ENCODE measurements at regions not wholly inside any gene's neighbourhood (a gene's known extent, or its start where the extent isn't known, plus 50 kb on each side); places are given as distances from the start of the nearest gene placed in this dataset.

DNA sequence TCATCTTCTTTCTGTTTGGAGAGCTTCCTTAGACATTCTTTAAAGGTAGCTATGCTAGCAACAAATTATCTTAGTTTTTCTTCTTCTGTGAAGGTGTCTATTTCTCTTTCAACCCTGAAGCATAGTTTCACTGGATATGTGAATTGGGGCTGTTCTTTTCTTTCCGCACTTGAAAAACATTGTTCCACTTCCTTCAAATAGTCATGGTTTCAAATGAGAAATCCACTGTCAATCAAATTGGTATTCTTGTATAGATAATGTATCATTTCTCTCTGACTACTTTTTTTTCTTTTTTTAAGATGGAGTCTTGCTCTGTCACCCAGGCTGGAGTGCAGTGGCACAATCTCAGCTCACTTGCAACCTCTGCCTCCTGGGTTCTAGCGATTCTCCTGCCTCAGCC, 254.0 kb downstream of the ANAPC1 start:
- WGBS (ENCODE audit: insufficient coverage) = no CpG with 5 or more reads among the region's 2 CpGs
- H3K27me3 ChIP-seq (replicated peaks in 1 of 4; ENCODE audit: control extremely low read depth in 1 of 4, control insufficient read depth in 3 of 4, insufficient read depth in 4 of 4, low read length in 3 of 4) = peaks cover 0 to 2% (median 0%) of the 10 kb centered on the region in 4 experiments
- H3K27me3 Mint-ChIP-seq = peaks cover 4% of the 10 kb centered on the region
- no peak overlapping the region for H3K27ac Mint-ChIP-seq
- no peak for ATAC-seq (ENCODE audit: low read depth)
- H2AFZ ChIP-seq (ENCODE audit: insufficient read depth, low read depth, low read length, poor library complexity, severe bottlenecking) = no peak overlapping the region
- CTCF ChIA-PET = no interaction called here
- H3K9ac ChIP-seq (ENCODE audit: low read length) = no peak overlapping the region
- POLR2A ChIA-PET = no interaction called here
- no peak overlapping the region for H3K27ac ChIP-seq (ENCODE audit: low read length in 2 of 2)
- H3K4me3 ChIP-seq (ENCODE audit: control extremely low read depth in 1 of 5, extremely low read depth in 1 of 5, insufficient read depth in 1 of 5, low read depth in 2 of 5, low read length in 4 of 5) = no peak overlapping the region
- H3K79me2 ChIP-seq (ENCODE audit: control insufficient read depth, insufficient read depth, low read length) = no peaks in the 10 kb centered on the region
- no peaks in the 10 kb centered on the region for H3K4me1 Mint-ChIP-seq
- no peak overlapping the region for H3K4me3 Mint-ChIP-seq
- no peak for TF ChIP-seq EZH2 (IDR thresholded peaks at IDR 0.05; ENCODE audit: borderline replicate concordance, insufficient read depth, low read depth, low read length, poor library complexity, severe bottlenecking)
- TF ChIP-seq, protein P1, sequence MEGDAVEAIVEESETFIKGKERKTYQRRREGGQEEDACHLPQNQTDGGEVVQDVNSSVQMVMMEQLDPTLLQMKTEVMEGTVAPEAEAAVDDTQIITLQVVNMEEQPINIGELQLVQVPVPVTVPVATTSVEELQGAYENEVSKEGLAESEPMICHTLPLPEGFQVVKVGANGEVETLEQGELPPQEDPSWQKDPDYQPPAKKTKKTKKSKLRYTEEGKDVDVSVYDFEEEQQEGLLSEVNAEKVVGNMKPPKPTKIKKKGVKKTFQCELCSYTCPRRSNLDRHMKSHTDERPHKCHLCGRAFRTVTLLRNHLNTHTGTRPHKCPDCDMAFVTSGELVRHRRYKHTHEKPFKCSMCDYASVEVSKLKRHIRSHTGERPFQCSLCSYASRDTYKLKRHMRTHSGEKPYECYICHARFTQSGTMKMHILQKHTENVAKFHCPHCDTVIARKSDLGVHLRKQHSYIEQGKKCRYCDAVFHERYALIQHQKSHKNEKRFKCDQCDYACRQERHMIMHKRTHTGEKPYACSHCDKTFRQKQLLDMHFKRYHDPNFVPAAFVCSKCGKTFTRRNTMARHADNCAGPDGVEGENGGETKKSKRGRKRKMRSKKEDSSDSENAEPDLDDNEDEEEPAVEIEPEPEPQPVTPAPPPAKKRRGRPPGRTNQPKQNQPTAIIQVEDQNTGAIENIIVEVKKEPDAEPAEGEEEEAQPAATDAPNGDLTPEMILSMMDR (IDR thresholded peaks at IDR 0.05) = no peak
- no peaks in the 10 kb centered on the region for H3K36me3 ChIP-seq (replicated peaks in 1 of 2; ENCODE audit: control extremely low read depth in 1 of 2, control insufficient read depth in 1 of 2, extremely low read depth in 1 of 2, insufficient read depth in 2 of 2, low read length in 1 of 2)
- H3K9me3 Mint-ChIP-seq (ENCODE audit: insufficient read depth) = peaks cover 16% of the 10 kb centered on the region
- H3K4me1 ChIP-seq (ENCODE audit: control insufficient read depth in 2 of 2, insufficient read depth in 2 of 2, low read length in 2 of 2) = no peaks in the 10 kb centered on the region
- no peak for DNase-seq
- intact Hi-C loops (cut with micrococcal nuclease) = no loop called here
- no peaks in the 10 kb centered on the region for H4K20me1 ChIP-seq (ENCODE audit: control insufficient read depth, insufficient read depth, low read length, poor library complexity, severe bottlenecking)
- peaks cover 1 to 13% (median 11%) of the 10 kb centered on the region in 3 donors for H3K9me3 ChIP-seq (ENCODE audit: control extremely low read depth in 1 of 3, control insufficient read depth in 2 of 3, insufficient read depth in 1 of 3, low read length in 2 of 3)
- H3K4me2 ChIP-seq (replicated peaks; ENCODE audit: low read depth, low read length, poor library complexity, severe bottlenecking) = no peak overlapping the region

DNA sequence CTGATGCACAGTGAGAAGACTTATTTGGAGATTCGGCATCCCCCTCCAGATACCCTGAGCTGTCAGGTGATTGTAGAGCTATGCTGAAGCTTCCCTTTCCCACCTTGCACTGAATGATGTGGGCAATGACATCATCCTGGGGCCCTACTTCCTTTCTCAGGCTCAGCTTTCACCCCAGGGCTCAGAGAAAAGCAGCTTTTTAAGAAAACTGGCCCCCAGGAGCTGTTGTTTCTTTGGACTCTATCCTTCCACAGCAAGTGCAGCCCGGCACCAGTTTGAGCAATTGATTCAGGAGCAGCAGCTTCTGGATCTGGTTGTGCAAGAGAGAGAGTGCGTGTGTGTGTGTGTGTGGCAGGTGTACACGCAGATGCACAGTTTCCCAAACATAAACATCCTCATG, 251.3 kb downstream of the ANAPC1 start:
- 44% methylated on average over 2 of the region's 4 CpGs for WGBS (ENCODE audit: insufficient coverage)
- Mint-ChIP-seq H3K4me1 (no peaks in the 10 kb centered on the region), H3K27me3 (peaks cover 3% of the 10 kb centered on the region), H3K9me3 (ENCODE audit: insufficient read depth) (peaks cover 13% of the 10 kb centered on the region), H3K4me3 (no peak overlapping the region), H3K27ac (no peak overlapping the region)
- ChIA-PET CTCF (interaction anchor here (1.4 kb wide), 1 partner anchor 8 kb away, joined by 3 read pairs; no protein-coding TSS in a partner anchor), POLR2A (no interaction called here)
- no peak overlapping the region for H2AFZ ChIP-seq (ENCODE audit: insufficient read depth, low read depth, low read length, poor library complexity, severe bottlenecking)
- no peak overlapping the region for H3K4me2 ChIP-seq (replicated peaks; ENCODE audit: low read depth, low read length, poor library complexity, severe bottlenecking)
- H3K4me3 ChIP-seq (ENCODE audit: control extremely low read depth in 1 of 5, extremely low read depth in 1 of 5, insufficient read depth in 1 of 5, low read depth in 2 of 5, low read length in 4 of 5) = no peak overlapping the region
- intact Hi-C loops (cut with micrococcal nuclease) = no loop called here
- no peak overlapping the region for H3K27ac ChIP-seq (ENCODE audit: low read length in 2 of 2)
- no peaks in the 10 kb centered on the region for H4K20me1 ChIP-seq (ENCODE audit: control insufficient read depth, insufficient read depth, low read length, poor library complexity, severe bottlenecking)
- peak; percentile 13 for DNase-seq
- H3K9ac ChIP-seq (ENCODE audit: low read length) = no peak overlapping the region
- H3K4me1 ChIP-seq (ENCODE audit: control insufficient read depth in 2 of 2, insufficient read depth in 2 of 2, low read length in 2 of 2) = no peaks in the 10 kb centered on the region
- peaks cover 0 to 2% (median 0%) of the 10 kb centered on the region in 4 experiments for H3K27me3 ChIP-seq (replicated peaks in 1 of 4; ENCODE audit: control extremely low read depth in 1 of 4, control insufficient read depth in 3 of 4, insufficient read depth in 4 of 4, low read length in 3 of 4)
- TF ChIP-seq EZH2 (IDR thresholded peaks at IDR 0.05; ENCODE audit: borderline replicate concordance, insufficient read depth, low read depth, low read length, poor library complexity, severe bottlenecking) = no peak
- no peak for ATAC-seq (ENCODE audit: low read depth)
- no peaks in the 10 kb centered on the region for H3K36me3 ChIP-seq (replicated peaks in 1 of 2; ENCODE audit: control extremely low read depth in 1 of 2, control insufficient read depth in 1 of 2, extremely low read depth in 1 of 2, insufficient read depth in 2 of 2, low read length in 1 of 2)
- H3K79me2 ChIP-seq (ENCODE audit: control insufficient read depth, insufficient read depth, low read length) = no peaks in the 10 kb centered on the region
- H3K9me3 ChIP-seq (ENCODE audit: control extremely low read depth in 1 of 3, control insufficient read depth in 2 of 3, insufficient read depth in 1 of 3, low read length in 2 of 3) = peaks cover 0 to 13% (median 11%) of the 10 kb centered on the region in 3 donors
